Fibroblast of lung (primary cell): ENCODE measurements at regions not wholly inside any gene's neighbourhood (a gene's known extent, or its start where the extent isn't known, plus 50 kb on each side); places are given as distances from the start of the nearest gene placed in this dataset.

Experiments
- CTCF ChIP-seq, 2 donors: IDR thresholded peaks in 1 of 2; conservative IDR thresholded peaks in 1 of 2; 1 replicate in 1 of 2; 2 replicates in 1 of 2; pipeline ENCODE4 v1.5.1; 2011 to 2012; ENCODE audit warnings: low read length in 2 of 2, control low read depth in 1 of 2, inconsistent platforms in 1 of 2, low read depth in 1 of 2, mild to moderate bottlenecking in 1 of 2
- EZH2 ChIP-seq: IDR thresholded peaks from 2 replicates; pipeline ENCODE4 v1.5.1; 2012; ENCODE audit warnings: low read length, control low read depth, mild to moderate bottlenecking; ENCODE audit errors: missing control alignments

GRCh38 chr3:168608926-168609325, 513.2 kb upstream of the GOLIM4 start:
- TF ChIP-seq CTCF (conservative IDR thresholded peaks at IDR 0.05 in 1 of 2, IDR thresholded peaks at IDR 0.05 in 1 of 2; ENCODE audit: low read depth in 1 of 2, low read length in 2 of 2) (no peak), EZH2 (no peak)
